ENCODE measurements at regions not wholly inside any gene's neighbourhood (a gene's known extent, or its start where the extent isn't known, plus 50 kb on each side); places are given as distances from the start of the nearest gene placed in this dataset.

GRCh38 chr5:23626961-23627360 is 119.6 kb downstream of the PRDM9 start:
- Histone ChIP-seq H3K79me1 (ENCODE audit: low read depth in 1 of 2, low read length in 2 of 2) (no peaks in the 10 kb centered on the region), H4K91ac (ENCODE audit: insufficient read depth, low read depth, low read length) (no peak overlapping the region), H3K9me1 (ENCODE audit: insufficient read depth, low read length) (no peaks in the 10 kb centered on the region), H4K5ac (ENCODE audit: low read depth, low read length) (no peak overlapping the region), H2AK9ac (replicated peaks; ENCODE audit: low read depth, low read length, poor library complexity) (no peak overlapping the region), H2AK5ac (ENCODE audit: low read depth, low read length) (no peak overlapping the region), H3K23ac (ENCODE audit: low read depth, low read length) (no peak overlapping the region), H2BK120ac (ENCODE audit: low read depth, low read length) (no peak overlapping the region), H3K4me2 (ENCODE audit: low read depth, low read length) (no peak overlapping the region), H3K9me3 (ENCODE audit: control insufficient read depth, insufficient read depth, low read length) (no peaks in the 10 kb centered on the region), H3K4ac (ENCODE audit: low read depth, low read length) (no peak overlapping the region), H3K4me3 (ENCODE audit: insufficient read depth, low read depth, low read length) (no peak overlapping the region), H2BK5ac (ENCODE audit: low read depth, low read length, poor library complexity, severe bottlenecking) (no peak overlapping the region), H3K27ac (ENCODE audit: insufficient read depth, low read length) (no peak overlapping the region), H3K18ac (ENCODE audit: low read depth, low read length) (no peak overlapping the region), H4K8ac (ENCODE audit: low read depth in 2 of 2, low read length in 2 of 2) (no peak overlapping the region), H3K9ac (ENCODE audit: low read depth, low read length) (no peak overlapping the region), H3K36me3 (ENCODE audit: control insufficient read depth, insufficient read depth, low read length) (no peaks in the 10 kb centered on the region), H3K14ac (replicated peaks; ENCODE audit: low read depth, low read length) (no peak overlapping the region), H3K4me1 (ENCODE audit: control insufficient read depth, insufficient read depth, low read length) (no peaks in the 10 kb centered on the region), H3K27me3 (ENCODE audit: control insufficient read depth, insufficient read depth, low read length) (no peaks in the 10 kb centered on the region), H2BK15ac (ENCODE audit: low read depth, low read length) (no peak overlapping the region), H2BK20ac (ENCODE audit: low read depth, low read length) (no peak overlapping the region), H4K20me1 (ENCODE audit: insufficient read depth, low read length) (no peaks in the 10 kb centered on the region), H3K56ac (ENCODE audit: extremely low read depth, insufficient read depth, low read length) (no peak overlapping the region), H2AFZ (replicated peaks; ENCODE audit: low read length, poor library complexity) (no peak overlapping the region)
- intact Hi-C loops (cut with micrococcal nuclease) (no loop called here), dilution Hi-C loops (cut with HindIII; ENCODE audit: low sequenced_read_pairs, unreplicated experiment) (no loop called here), in situ Hi-C loops (cut with MboI; ENCODE audit: low sequenced_read_pairs) (no loop called here)
- no CpG with 5 or more reads among the region's 4 CpGs for WGBS, 2 experiments (ENCODE audit: extremely low coverage in 2 of 2, insufficient read length in 1 of 2)
- no TSS peak for BruUV-seq (replicated peaks)
- POLR2A ChIA-PET (ENCODE audit: unreplicated experiment) = no interaction called here
- CTCF ChIA-PET = no interaction called here
- DNase-seq = no peak
- no peak for ATAC-seq (ENCODE audit: low read depth)
- no peak for TF ChIP-seq MAZ (IDR thresholded peaks at IDR 0.05; ENCODE audit: borderline replicate concordance, low read depth, low read length)
- no peak for TF ChIP-seq RCOR1 (IDR thresholded peaks at IDR 0.05; ENCODE audit: insufficient replicate concordance, low read length)
- no peak for TF ChIP-seq RAD21 (IDR thresholded peaks at IDR 0.05; ENCODE audit: low read length)
- TF ChIP-seq SMC3 (IDR thresholded peaks at IDR 0.05; ENCODE audit: low read depth, low read length) = no peak
- TF ChIP-seq NFE2L2 (IDR thresholded peaks at IDR 0.05; ENCODE audit: low read depth, low read length) = no peak
- TF ChIP-seq ELK1 (IDR thresholded peaks at IDR 0.05; ENCODE audit: borderline replicate concordance, low read depth, low read length) = no peak
- TF ChIP-seq FOS (IDR thresholded peaks at IDR 0.05; ENCODE audit: low read depth, low read length) = no peak
- TF ChIP-seq CEBPB (IDR thresholded peaks at IDR 0.05; ENCODE audit: low read depth, low read length) = no peak
- TF ChIP-seq RFX5 (IDR thresholded peaks at IDR 0.05; ENCODE audit: low read depth, low read length) = no peak
- no peak for TF ChIP-seq MXI1 (IDR thresholded peaks at IDR 0.05; ENCODE audit: borderline replicate concordance, low read depth, low read length)
- no peak for TF ChIP-seq CTCF (conservative IDR thresholded peaks at IDR 0.05; ENCODE audit: low read depth, low read length)
- no peak for TF ChIP-seq MAFK (IDR thresholded peaks at IDR 0.05; ENCODE audit: low read depth, low read length)
- TF ChIP-seq POLR2A (IDR thresholded peaks at IDR 0.05; ENCODE audit: low read depth, low read length) = no peak
- no peak for TF ChIP-seq CHD1 (IDR thresholded peaks at IDR 0.05; ENCODE audit: low read depth, low read length)
- no peak for TF ChIP-seq USF2 (IDR thresholded peaks at IDR 0.05; ENCODE audit: low read depth, low read length)

Measured in IMR-90 (cell line).